Stimulated activated CD8-positive, alpha-beta memory T cell treated with anti-CD3 and anti-CD28 coated beads, Interleukin-2, amount 100 ng/mL, for 1 hour (primary cell): ENCODE measurements at regions not wholly inside any gene's neighbourhood (a gene's known extent, or its start where the extent isn't known, plus 50 kb on each side); places are given as distances from the start of the nearest gene placed in this dataset.
"Not testable (repeated sequence)": the region's sequence is repeated elsewhere in the genome, so short reads cannot be mapped to it uniquely, and the experiment has no call there.

Experiments
- DNase-seq, 2 donors: peaks; one replicate each; pipeline ENCODE4 v3.0.0-alpha.2; 2020; ENCODE audit warnings: low read depth in 2 of 2

- no peak for DNase-seq
These were observed 223.9 kb downstream of the LY86 start for GRCh38 chr6:6812427-6812826.

- no peak for DNase-seq
These were observed 227.2 kb downstream of the LY86 start for GRCh38 chr6:6815732-6816131.

DNA sequence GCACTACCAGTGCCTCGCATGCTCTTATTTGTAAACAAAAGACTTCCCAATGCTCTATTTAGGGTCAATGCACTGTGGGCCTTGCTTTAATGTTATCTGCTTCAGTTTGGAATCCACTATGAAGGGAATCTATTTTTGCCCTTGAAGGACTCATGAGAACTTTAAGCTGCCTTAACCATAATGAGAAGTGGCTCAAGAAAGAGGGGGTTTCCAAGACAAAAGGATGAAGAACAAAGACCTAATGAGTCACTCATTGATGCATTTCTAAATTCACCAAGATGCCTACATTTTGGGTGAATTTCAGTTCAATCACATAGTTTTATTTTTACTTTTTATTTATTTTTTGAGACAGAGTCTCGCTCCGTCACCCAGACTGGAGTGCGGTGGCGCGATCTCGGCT lies 228.2 kb downstream of the LY86 start:
- DNase-seq: no peak

DNA sequence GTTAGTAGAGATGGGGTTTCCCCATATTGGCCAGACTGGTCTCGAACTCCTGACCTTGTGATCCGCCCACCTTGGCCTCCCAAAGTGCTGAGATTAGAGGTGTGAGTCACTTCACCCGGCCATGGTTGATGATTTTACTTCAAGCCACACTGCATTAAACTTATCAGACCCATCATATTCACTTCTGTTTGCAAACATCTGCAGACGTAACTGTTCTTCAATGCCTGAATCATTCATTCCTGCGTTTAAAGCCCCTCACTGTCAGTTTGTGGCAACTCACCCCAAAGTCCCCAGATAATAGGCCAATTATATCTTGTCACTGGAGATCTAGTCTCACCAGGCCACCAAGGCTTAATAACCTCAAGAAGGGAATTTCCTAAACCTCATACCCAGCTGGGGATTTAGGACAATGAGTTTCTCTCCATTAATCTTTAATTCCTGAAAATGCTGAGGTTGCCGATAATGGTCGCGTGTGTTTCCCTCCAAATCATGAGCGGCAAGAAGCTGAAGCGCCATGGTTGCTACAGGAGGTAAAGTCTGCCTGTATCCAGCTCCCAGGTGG lies 229.6 kb downstream of the LY86 start:
- no peak for DNase-seq

GRCh38 chr6:6820641-6821238 lies 232.2 kb downstream of the LY86 start:
- no peak for DNase-seq

DNA sequence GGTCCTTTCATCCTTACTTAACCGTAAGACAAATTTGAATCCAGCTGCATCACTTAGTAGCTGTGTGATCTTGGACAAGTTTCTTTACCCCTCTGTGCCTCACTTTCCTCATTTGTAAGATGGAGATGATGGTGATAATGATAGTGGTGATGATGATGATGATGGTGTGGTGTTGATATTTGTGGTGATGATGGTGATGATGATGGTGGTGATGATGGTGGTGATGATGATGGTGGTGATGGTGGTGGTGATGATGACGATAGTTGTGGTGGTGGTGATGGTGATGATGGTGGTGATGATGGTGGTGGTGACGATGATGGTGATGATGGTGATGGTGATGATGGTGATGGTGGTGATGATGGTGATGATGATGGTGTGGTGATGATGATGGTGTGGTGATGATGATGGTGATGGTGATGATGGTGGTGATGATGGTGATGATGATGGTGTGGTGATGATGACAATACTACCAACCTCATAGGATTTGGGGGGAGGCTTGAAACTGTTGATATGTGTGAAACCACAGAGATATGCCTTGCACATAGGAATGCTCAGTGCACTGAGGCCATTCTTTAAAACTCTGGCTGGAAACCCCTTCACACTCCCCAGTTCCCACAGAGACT lies 233.2 kb downstream of the LY86 start:
- no peak for DNase-seq

DNA sequence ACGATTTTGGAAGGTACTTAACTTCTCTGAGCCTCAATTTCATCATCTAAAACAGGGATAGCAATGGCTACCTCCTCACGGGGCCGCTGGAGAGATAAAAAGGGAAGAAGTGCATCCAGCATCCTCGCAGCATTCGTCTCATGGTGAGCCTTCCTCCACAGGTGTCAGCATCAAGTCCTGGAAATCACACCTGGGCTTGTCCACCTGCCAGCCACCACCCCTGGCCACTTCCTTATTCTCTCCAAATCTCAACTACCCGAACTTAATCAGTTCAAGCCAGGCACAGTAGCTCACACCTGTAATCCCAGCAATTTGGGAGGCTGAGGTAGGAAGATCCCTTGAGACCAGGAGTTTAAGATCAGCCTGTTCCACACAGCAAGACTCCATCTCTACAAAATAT lies 234.5 kb downstream of the LY86 start:
- DNase-seq: no peak

DNA sequence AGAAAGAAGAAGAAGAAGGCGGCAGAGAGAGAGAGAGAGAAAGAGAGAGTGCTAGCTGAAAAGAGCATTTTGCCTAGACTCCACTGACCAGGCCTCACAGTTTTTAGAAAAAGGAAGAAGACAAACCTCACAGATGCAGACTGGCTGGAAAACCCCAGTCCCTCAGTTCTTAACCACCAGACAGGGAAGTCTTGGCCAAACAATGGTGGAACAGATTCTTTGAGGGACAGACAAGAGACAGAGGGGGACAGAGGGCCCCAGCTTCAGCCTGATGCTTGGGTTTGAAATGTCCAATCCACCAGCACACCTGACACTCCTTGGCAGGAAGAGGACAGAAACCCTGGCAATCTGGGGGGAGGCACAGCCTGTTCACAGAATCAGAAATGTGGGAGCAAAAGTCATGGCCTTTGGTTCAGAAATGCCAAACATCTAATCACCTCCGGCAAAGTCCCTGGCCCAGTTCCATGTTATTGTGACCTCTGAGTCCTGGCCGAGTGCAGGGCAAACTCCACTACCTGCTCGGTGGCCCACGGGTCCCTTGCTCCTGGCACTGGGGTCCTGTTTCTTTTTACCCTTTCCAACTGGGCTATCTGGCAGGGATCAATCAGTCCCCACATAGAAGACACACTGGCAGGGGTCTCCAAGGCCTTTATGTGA lies 235.2 kb downstream of the LY86 start:
- DNase-seq: no peak

GRCh38 chr6:6824381-6824780 lies 235.9 kb downstream of the LY86 start:
- DNase-seq: no peak

DNA sequence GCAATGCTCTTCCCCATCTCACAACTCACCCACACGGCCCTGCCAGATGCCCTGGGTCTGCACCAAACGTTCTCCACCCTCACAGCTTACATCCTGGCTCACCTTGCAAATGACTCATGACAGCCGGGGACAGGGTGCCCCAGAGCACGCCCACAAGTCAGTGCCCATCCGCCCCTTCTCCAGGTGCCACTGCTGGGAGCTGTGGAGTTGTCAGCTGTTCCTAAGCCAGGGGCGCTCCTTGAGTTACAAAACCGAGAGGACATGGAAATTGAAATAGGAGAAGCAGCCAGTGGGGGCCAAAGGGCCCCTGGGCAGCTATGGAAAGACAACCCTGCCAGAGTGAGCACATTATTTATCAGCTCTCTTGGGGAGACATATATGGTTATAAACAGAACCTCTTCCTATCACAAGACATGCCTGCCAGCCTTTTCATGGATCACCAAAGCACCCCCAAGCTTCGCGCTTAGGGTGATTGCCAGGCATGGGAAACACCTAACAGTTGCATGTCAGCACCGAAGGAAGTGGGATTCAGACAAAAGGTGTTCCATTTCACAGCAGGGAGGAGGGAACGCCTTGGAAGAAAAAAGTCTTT lies 236.8 kb downstream of the LY86 start:
- no peak for DNase-seq

DNA sequence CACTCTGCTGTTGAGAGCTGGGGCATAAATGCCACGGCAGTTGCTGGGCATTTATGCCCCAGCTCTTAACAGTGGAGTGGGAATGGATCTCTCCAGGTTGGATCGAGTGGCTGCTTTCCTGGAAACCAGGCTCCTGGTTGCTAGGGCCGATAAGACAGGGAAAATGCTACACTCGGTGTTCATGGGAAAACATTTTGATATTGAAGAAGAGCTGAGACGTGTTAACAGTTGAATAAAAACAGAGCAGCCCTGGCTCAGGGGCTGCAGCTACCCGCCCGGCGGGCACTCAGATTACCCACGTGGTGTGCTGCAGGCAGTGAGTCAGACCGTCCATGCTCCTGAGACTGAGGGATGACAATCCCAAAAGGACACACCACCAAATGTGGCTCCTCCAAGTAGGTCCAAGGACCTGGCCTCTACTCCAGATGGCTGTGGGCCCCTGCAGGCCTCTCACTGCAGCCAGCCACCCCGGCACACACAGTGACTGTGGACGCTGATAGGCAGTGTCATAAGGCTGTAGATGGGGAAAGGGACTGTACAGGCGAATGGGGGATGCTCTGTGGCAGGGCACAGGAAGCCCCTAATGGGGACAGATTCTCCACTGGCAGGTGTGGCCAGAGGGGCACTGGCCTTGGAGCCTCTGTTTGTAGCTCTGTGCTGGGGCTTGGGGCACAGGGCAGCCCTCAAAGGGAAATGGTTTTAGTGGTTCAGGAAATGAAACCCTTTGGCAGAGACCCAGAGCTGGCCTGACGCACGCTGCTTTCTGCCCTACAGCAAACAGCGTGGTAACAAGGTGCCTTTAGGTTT lies 237.8 kb downstream of the LY86 start:
- no peak for DNase-seq

GRCh38 chr6:6826961-6827360 lies 238.4 kb downstream of the LY86 start:
- no peak for DNase-seq

- no peak for DNase-seq
These were observed 241.6 kb downstream of the LY86 start for GRCh38 chr6:6829872-6830685.

DNA sequence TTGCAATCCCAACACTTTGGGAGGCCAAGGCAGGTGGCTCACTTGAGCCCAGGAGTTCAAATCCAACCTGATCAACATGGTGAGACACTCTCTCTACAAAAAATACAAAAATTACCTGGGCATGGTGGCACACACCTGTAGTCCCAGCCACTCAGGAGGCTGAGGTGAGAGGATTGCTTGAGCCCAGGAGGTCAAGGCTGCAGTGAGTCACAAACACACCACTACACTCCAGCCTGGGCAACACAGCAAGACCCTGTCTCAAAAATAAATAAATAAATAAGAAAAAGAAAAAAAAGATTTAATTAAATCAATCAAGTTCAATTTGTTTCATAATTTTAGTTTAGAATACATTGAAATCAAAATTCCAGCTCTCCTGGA lies 242.2 kb downstream of the LY86 start:
- DNase-seq: not testable (repeated sequence)

DNA sequence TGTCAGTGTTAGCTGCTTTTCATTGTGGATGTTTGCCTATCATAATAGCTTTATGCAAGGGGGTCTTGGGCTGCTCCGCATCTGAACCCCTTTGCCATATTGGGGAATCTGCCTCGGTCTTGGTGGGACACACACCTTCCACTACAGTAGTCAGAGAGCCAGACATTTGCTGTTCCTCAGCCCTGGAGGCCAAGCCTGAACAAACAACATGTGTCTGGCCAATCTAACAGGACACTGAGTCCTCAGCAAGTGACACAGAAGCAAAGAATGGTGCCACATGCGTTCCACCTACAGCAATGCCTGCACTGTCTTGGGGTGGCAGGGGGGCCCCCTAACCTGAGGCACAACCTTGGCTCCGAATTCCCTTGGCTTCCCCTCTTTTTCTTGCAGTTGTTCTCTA lies 243.9 kb downstream of the LY86 start:
- DNase-seq: no peak

DNA sequence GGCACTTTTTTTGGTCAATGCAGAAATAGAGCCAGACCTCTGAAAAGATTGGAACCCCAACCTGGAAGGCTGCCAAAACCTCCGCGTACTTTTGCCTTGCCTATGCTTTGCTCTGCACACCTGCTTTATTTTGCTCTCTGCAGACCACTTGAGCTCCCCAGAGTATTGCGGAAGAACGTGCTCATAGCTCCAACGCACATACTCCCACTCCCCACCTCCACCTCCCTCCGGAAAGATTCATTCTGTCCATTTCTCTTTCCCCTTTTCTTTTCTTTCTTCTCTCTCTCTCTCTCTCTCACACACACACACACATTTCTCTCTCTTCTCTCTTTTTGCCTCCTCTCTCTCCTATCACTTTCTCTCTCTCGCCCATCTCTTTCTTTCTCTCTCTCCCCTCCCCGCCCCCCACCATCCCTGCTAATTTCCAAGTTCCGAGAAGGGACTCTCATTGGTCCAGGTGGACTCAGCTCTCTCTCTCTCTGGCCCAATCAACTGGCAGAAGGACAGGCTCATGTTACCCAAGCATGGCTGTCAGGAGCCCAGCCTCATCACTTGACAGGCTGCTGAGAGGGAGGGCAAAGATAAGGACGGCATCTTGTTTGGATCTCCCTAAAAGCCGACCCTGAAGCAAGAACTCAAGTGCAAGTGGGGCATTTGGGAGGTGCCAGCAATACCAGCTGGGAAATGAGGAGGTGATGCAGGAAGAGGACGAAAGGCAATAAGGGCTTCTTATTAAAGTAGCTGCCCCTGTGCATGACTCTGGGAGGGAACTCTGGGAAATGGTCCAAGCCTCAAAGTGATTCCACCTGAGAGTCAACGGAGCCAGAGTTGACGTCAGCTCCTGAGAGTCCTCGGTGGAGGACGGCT lies 246.1 kb downstream of the LY86 start:
- no peak for DNase-seq

DNA sequence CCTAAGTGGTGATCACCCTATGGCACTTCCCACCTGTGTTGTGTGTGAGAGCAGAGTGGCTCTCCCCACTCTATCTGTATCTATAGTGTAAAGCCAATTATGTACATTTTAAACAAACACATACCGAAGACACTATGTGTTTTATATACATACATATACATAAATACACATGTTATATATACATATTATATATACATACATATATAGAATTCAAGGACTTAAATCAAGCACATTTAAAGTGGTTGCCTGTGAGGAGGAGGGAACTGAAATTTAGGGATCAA lies 246.6 kb downstream of the LY86 start:
- no peak for DNase-seq

GRCh38 chr6:6836609-6837406 lies 248.3 kb downstream of the LY86 start:
- DNase-seq: no peak

DNA sequence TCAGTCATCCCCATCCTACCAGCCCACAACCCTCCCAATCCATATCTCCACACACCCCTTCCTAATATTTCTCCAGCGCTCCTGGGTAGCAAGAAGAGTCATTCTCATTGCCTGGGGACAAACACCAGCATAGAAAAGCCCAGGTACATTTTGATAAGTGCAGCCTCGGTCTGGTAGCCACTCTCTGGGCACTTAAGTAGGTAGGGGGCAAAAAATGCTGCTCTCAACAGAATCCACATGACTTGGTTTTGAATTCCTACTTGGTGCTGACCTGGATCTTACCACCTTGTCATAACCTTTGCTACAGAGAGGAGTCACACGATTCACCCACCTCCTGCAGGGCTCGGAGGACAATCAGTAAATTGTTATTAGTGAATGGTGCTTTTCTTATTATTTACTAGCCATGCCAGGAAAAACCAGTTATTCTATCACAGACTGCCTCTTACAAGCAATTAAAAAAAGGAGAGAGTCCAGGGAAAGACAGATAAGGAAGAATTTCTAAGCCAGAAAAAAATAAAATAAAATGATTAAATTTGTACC lies 249.1 kb downstream of the LY86 start:
- no peak for DNase-seq
